Thyroid gland (tissue), 4 donors: ENCODE measurements at regions not wholly inside any gene's neighbourhood (a gene's known extent, or its start where the extent isn't known, plus 50 kb on each side); places are given as distances from the start of the nearest gene placed in this dataset.
"Not testable (repeated sequence)": the region's sequence is repeated elsewhere in the genome, so short reads cannot be mapped to it uniquely, and the experiment has no call there.

Experiments used
- POLR2A ChIP-seq, 2 donors: fragments of 450-650 bp; IDR thresholded peaks; one replicate each; pipeline ENCODE4 v1.6.1; 2017; ENCODE audit warnings: antibody characterized with exemption in 2 of 2, mild to moderate bottlenecking in 2 of 2, moderate library complexity in 1 of 2
- TF ChIP-seq, protein P1 (sequence below), 6 experiments: fragments of 200-600 bp in 3 of 6; fragments of 450-650 bp in 3 of 6; sonication (generic) in 3 of 6; IDR thresholded peaks; one replicate each; pipeline ENCODE4 v1.5.1; 2016 to 2019; ENCODE audit warnings: antibody characterized with exemption in 6 of 6, mild to moderate bottlenecking in 2 of 6, inconsistent platforms in 1 of 6, moderate library complexity in 1 of 6

DNA sequence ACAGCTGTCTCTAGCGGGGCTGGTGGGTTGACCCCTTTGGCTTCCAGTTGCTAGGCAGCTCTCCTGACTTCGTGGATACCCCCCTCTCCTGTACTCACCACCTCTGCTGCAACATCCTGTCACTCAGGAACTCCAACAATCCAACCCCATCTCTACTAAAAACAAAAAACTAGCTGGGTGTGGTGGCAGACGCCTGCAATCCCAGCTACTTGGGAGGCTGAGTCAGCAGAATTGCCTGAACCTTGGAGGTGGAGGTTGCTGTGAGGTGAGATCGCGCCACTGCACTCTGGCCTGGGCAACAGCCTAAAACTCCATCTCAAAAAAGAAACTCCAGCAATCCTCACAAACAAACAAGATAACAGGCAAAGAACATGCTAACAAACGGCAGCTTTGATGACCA, 162.4 kb downstream of the TRIM43 start:
- TF ChIP-seq POLR2A (IDR thresholded peaks at IDR 0.05): not testable (repeated sequence)
- TF ChIP-seq, protein P1, sequence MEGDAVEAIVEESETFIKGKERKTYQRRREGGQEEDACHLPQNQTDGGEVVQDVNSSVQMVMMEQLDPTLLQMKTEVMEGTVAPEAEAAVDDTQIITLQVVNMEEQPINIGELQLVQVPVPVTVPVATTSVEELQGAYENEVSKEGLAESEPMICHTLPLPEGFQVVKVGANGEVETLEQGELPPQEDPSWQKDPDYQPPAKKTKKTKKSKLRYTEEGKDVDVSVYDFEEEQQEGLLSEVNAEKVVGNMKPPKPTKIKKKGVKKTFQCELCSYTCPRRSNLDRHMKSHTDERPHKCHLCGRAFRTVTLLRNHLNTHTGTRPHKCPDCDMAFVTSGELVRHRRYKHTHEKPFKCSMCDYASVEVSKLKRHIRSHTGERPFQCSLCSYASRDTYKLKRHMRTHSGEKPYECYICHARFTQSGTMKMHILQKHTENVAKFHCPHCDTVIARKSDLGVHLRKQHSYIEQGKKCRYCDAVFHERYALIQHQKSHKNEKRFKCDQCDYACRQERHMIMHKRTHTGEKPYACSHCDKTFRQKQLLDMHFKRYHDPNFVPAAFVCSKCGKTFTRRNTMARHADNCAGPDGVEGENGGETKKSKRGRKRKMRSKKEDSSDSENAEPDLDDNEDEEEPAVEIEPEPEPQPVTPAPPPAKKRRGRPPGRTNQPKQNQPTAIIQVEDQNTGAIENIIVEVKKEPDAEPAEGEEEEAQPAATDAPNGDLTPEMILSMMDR (IDR thresholded peaks at IDR 0.05): not testable (repeated sequence)
